ENCODE measurements at regions not wholly inside any gene's neighbourhood (a gene's known extent, or its start where the extent isn't known, plus 50 kb on each side); places are given as distances from the start of the nearest gene placed in this dataset.

DNA sequence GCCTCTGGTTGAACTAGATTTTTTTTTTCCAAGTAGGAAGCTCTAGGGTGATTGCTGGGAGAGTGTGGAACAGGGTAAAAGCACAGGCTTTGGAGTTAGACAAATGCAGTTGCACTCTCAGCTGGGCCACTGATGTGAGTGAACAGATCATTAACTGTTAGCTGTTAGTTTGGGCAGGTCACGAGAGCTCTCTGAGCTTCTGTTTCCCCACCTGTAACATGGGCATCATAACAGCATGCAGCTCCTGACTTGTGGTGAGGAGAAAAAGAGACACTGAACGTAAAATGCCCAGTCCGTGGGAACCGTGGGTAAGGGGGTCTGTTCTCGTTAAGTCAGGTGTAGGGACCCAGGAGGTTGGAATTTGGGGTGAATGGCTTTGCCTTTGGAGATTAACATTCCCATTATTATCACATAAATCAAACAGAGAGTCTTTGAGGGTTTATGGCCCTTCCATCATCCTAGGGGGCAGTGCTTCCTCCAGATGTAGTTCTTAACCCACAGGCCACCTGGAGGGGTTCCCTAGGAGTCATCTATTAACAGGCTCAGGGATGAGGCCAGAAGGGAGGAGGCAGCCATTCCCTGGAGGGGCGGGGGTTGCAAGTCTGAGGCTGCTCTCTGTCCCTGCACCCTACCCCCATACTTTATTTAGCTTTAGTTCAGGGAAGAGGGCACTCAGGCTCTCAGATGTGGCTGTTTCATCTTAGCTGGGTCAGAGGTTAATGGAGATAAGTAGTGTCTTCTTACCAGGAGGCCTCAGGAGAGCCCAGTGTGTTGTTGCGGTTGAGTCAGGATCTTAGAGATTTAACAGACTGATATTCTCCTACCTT is 135.2 kb downstream of the DACT1 start:
- no peak overlapping the region for H3K4me3 ChIP-seq
- H2AFZ ChIP-seq (ENCODE audit: control insufficient read depth, low read depth, low read length) = no peak overlapping the region
- in situ Hi-C loops (cut with MboI) (no loop called here), intact Hi-C loops (cut with micrococcal nuclease; ENCODE audit: unreplicated experiment) (no loop called here)
- no peaks in the 10 kb centered on the region for H3K27me3 ChIP-seq (replicated peaks in 1 of 2; ENCODE audit: control insufficient read depth in 2 of 2, insufficient read depth in 2 of 2, low read length in 1 of 2)
- no TSS peak for BruUV-seq (replicated peaks)
- RAD21 ChIA-PET (ENCODE audit: unreplicated experiment) = interaction anchor here (1.1 to 1.2 kb wide), 2 partner anchors 17 to 135 kb away, joined by 3 to 4 read pairs; partner anchors contain the start of gene DACT1
- no peak overlapping the region for H3K4me2 ChIP-seq (ENCODE audit: control insufficient read depth, insufficient read depth)
- H3K27ac ChIP-seq (ENCODE audit: control insufficient read depth, insufficient read depth) = no peak overlapping the region
- H3K36me3 ChIP-seq (ENCODE audit: control insufficient read depth in 2 of 2, insufficient read depth in 2 of 2, low read length in 1 of 2) = no peaks in the 10 kb centered on the region
- DNase-seq (ENCODE audit: low read depth, low spot score) = no peak
- no peak for FAIRE-seq
- no peaks in the 10 kb centered on the region; the same call in 2 of the 3 replicates for H3K9me3 ChIP-seq (replicated peaks; ENCODE audit: control insufficient read depth, insufficient read depth, low read length)
- H3K79me2 ChIP-seq (ENCODE audit: control insufficient read depth, insufficient read depth, low read length) = no peaks in the 10 kb centered on the region
- WGBS (ENCODE audit: insufficient coverage, insufficient replicate concordance, low lambda C conversion rate, missing lambda C conversion rate) = 28% methylated on average over 7 of the region's 7 CpGs
- POLR2A ChIA-PET = no interaction called here
- no peak overlapping the region for H3K9ac ChIP-seq (ENCODE audit: control insufficient read depth, insufficient read depth, low read length)
- CTCF ChIA-PET = interaction anchor here (0.6 to 1.1 kb wide), 4 partner anchors 22 to 1967 kb away, joined by 3 to 4 read pairs (median 3); no protein-coding TSS in a partner anchor
- ATAC-seq = no peak
- SMC1A ChIA-PET (ENCODE audit: uncharacterized antibody, unreplicated experiment) = interaction anchor here (0.6 to 1.9 kb wide), 6 partner anchors 9 to 207 kb away, joined by 3 to 4 read pairs (median 3); no protein-coding TSS in a partner anchor
- no peaks in the 10 kb centered on the region for H4K20me1 ChIP-seq (ENCODE audit: control insufficient read depth, insufficient read depth)
- H3K4me1 ChIP-seq (ENCODE audit: control insufficient read depth, insufficient read depth, low read length) = no peaks in the 10 kb centered on the region
- TF ChIP-seq NR2F1 (conservative IDR thresholded peaks at IDR 0.05) (no peak), EZH2 (IDR thresholded peaks at IDR 0.05; ENCODE audit: borderline replicate concordance, control insufficient read depth, low read depth, low read length) (no peak), PAX5 (IDR thresholded peaks at IDR 0.05; ENCODE audit: borderline replicate concordance, low read depth, low read length) (no peak), NFYB (IDR thresholded peaks at IDR 0.05; ENCODE audit: insufficient read depth, low read depth, low read length) (no peak), RBBP5 (conservative IDR thresholded peaks at IDR 0.05) (no peak), POLR2AphosphoS5 (IDR thresholded peaks at IDR 0.05; ENCODE audit: low read length) (no peak), CBX5 (IDR thresholded peaks at IDR 0.05; ENCODE audit: low read depth) (no peak), IKZF2 (IDR thresholded peaks at IDR 0.05) (no peak), BRCA1 (IDR thresholded peaks at IDR 0.05; ENCODE audit: low read depth, low read length) (no peak), RAD21 (IDR thresholded peaks at IDR 0.05; ENCODE audit: insufficient read depth, low read depth, low read length) (no peak), SMARCA5 (IDR thresholded peaks at IDR 0.05) (no peak)
- TF ChIP-seq, protein P1, sequence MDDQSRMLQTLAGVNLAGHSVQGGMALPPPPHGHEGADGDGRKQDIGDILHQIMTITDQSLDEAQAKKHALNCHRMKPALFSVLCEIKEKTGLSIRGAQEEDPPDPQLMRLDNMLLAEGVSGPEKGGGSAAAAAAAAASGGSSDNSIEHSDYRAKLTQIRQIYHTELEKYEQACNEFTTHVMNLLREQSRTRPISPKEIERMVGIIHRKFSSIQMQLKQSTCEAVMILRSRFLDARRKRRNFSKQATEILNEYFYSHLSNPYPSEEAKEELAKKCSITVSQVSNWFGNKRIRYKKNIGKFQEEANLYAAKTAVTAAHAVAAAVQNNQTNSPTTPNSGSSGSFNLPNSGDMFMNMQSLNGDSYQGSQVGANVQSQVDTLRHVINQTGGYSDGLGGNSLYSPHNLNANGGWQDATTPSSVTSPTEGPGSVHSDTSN (IDR thresholded peaks at IDR 0.05; ENCODE audit: insufficient replicate concordance, low read depth, low read length) = no peak
- TF ChIP-seq, protein P2, sequence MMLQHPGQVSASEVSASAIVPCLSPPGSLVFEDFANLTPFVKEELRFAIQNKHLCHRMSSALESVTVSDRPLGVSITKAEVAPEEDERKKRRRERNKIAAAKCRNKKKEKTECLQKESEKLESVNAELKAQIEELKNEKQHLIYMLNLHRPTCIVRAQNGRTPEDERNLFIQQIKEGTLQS (IDR thresholded peaks at IDR 0.05; ENCODE audit: borderline replicate concordance, extremely low read depth, low read depth, low read length) = no peak
- TF ChIP-seq, protein P3, sequence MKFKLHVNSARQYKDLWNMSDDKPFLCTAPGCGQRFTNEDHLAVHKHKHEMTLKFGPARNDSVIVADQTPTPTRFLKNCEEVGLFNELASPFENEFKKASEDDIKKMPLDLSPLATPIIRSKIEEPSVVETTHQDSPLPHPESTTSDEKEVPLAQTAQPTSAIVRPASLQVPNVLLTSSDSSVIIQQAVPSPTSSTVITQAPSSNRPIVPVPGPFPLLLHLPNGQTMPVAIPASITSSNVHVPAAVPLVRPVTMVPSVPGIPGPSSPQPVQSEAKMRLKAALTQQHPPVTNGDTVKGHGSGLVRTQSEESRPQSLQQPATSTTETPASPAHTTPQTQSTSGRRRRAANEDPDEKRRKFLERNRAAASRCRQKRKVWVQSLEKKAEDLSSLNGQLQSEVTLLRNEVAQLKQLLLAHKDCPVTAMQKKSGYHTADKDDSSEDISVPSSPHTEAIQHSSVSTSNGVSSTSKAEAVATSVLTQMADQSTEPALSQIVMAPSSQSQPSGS (IDR thresholded peaks at IDR 0.05; ENCODE audit: low read length) = no peak
- TF ChIP-seq, protein P4, sequence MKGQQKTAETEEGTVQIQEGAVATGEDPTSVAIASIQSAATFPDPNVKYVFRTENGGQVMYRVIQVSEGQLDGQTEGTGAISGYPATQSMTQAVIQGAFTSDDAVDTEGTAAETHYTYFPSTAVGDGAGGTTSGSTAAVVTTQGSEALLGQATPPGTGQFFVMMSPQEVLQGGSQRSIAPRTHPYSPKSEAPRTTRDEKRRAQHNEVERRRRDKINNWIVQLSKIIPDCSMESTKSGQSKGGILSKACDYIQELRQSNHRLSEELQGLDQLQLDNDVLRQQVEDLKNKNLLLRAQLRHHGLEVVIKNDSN (IDR thresholded peaks at IDR 0.05; ENCODE audit: borderline replicate concordance, extremely low read length, insufficient read depth, low read depth, low read length) = no peak
- TF ChIP-seq, protein P5, sequence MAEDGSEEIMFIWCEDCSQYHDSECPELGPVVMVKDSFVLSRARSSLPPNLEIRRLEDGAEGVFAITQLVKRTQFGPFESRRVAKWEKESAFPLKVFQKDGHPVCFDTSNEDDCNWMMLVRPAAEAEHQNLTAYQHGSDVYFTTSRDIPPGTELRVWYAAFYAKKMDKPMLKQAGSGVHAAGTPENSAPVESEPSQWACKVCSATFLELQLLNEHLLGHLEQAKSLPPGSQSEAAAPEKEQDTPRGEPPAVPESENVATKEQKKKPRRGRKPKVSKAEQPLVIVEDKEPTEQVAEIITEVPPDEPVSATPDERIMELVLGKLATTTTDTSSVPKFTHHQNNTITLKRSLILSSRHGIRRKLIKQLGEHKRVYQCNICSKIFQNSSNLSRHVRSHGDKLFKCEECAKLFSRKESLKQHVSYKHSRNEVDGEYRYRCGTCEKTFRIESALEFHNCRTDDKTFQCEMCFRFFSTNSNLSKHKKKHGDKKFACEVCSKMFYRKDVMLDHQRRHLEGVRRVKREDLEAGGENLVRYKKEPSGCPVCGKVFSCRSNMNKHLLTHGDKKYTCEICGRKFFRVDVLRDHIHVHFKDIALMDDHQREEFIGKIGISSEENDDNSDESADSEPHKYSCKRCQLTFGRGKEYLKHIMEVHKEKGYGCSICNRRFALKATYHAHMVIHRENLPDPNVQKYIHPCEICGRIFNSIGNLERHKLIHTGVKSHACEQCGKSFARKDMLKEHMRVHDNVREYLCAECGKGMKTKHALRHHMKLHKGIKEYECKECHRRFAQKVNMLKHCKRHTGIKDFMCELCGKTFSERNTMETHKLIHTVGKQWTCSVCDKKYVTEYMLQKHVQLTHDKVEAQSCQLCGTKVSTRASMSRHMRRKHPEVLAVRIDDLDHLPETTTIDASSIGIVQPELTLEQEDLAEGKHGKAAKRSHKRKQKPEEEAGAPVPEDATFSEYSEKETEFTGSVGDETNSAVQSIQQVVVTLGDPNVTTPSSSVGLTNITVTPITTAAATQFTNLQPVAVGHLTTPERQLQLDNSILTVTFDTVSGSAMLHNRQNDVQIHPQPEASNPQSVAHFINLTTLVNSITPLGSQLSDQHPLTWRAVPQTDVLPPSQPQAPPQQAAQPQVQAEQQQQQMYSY (CRISPR knock-in tag; IDR thresholded peaks at IDR 0.05) = no peak

Measured in GM12878 (cell line).